ENCODE measurements at regions not wholly inside any gene's neighbourhood (a gene's known extent, or its start where the extent isn't known, plus 50 kb on each side); places are given as distances from the start of the nearest gene placed in this dataset.

- DNase-seq (ENCODE audit: low spot score in 2 of 2) = no peak
- Histone ChIP-seq H3K27me3 (no peaks in the 10 kb centered on the region), H3K4me3 (no peak overlapping the region), H3K27ac (no peak overlapping the region), H3K36me3 (no peaks in the 10 kb centered on the region), H3K4me1 (no peaks in the 10 kb centered on the region), H3K9me3 (peaks cover 0 to 3% of the 10 kb centered on the region in 2 donors)
- intact Hi-C loops (cut with DNase I) = no loop called here
- TF ChIP-seq, protein P1, sequence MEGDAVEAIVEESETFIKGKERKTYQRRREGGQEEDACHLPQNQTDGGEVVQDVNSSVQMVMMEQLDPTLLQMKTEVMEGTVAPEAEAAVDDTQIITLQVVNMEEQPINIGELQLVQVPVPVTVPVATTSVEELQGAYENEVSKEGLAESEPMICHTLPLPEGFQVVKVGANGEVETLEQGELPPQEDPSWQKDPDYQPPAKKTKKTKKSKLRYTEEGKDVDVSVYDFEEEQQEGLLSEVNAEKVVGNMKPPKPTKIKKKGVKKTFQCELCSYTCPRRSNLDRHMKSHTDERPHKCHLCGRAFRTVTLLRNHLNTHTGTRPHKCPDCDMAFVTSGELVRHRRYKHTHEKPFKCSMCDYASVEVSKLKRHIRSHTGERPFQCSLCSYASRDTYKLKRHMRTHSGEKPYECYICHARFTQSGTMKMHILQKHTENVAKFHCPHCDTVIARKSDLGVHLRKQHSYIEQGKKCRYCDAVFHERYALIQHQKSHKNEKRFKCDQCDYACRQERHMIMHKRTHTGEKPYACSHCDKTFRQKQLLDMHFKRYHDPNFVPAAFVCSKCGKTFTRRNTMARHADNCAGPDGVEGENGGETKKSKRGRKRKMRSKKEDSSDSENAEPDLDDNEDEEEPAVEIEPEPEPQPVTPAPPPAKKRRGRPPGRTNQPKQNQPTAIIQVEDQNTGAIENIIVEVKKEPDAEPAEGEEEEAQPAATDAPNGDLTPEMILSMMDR (IDR thresholded peaks at IDR 0.05) = no peak
Observed at GRCh38 chr6:131400779-131401496, 172.1 kb upstream of the ARG1 start.

DNA sequence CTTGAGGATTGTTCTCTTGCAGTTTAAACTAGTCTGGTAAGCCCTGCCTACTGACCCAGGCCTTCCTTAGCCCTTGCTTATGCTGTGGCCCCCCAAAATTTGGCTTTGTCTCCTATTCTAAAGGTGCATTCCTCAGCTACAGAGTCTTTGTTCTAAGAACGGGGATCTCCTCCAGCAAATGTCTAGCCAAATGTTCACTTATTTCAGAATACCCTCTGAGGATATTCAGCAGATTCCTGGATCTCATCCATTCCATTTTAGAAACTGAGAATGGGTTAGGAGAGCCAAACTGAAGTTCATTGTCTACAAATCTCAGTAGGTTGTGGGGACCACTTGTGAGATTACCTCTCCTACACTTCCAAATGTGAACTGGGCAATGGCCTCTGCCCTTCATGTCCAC is 164.2 kb upstream of the ARG1 start:
- Histone ChIP-seq H3K36me3 (no peaks in the 10 kb centered on the region), H3K4me1 (no peaks in the 10 kb centered on the region), H3K4me3 (no peak overlapping the region), H3K27me3 (no peaks in the 10 kb centered on the region), H3K27ac (no peak overlapping the region), H3K9me3 (no peaks in the 10 kb centered on the region)
- TF ChIP-seq, protein P1 (IDR thresholded peaks at IDR 0.05) = no peak
- DNase-seq (ENCODE audit: low spot score in 2 of 2) = no peak
- intact Hi-C loops (cut with DNase I) = no loop called here

DNA sequence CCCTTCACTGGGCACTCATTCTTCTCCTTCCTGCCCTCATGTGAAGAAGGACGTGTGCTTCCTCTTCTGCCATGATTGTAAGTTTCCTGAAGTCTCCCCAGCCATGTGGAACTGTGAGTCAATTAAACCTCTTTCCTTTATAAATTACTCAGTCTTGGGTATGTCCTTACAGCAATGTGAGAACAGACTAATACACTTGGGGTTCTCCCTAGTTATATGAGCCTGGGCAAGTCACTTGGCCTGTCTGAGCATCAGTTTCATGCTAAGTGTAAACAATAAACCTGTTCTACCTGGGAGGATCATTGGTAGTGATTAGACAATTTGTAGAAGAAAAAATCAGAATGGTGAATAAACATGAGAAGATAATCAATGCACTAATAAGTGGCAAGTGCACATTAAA is 162.2 kb upstream of the ARG1 start:
- Histone ChIP-seq H3K27me3 (no peaks in the 10 kb centered on the region), H3K4me3 (no peak overlapping the region), H3K36me3 (no peaks in the 10 kb centered on the region), H3K27ac (no peak overlapping the region), H3K9me3 (no peaks in the 10 kb centered on the region), H3K4me1 (no peaks in the 10 kb centered on the region)
- TF ChIP-seq, protein P1 (IDR thresholded peaks at IDR 0.05) = no peak
- intact Hi-C loops (cut with DNase I) = no loop called here
- DNase-seq (ENCODE audit: low spot score in 2 of 2) = no peak

DNA sequence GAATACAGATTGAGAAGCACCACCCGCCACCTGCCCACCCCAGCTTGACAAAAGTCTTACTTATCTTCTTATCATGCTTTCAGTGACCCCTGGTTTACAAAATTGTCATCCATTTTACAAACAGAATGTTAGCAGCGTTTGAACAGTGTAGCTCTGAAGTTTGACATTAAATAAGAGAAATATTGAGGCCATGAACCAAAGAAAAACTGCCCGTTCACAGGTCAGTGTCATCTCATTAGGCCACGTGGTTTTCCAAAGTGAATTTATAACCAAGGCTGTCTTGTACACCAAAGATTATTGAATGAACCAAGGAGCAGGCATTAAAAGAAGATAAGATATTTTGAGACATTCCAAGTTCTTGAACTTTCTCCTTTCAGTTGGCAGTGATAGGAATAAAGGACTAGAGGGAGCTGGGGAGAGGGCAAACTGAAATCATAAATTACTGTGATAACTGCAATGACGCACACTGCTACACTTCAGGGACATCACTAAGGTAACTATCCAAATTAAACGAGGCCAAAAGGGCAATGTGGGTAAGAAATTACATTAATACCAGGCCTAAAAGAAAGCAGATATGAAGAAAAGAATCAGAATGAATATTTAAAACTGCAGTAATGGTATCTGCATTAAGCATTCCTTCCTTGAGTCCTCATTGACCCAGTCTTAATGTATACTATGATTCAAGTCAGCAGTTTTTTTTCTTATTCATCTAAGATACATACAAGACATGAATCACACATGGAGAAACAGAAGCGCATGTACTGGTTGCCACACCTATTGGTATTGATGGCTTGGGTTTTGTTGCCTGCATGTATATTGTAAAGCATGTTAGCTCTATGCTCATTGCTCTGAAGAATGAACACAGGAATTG is 159.8 kb upstream of the ARG1 start:
- no peaks in the 10 kb centered on the region for H3K27me3 ChIP-seq
- no peaks in the 10 kb centered on the region for H3K4me1 ChIP-seq
- no peaks in the 10 kb centered on the region for H3K9me3 ChIP-seq
- no peaks in the 10 kb centered on the region for H3K36me3 ChIP-seq
- DNase-seq (ENCODE audit: low spot score in 2 of 2) = no peak
- H3K4me3 ChIP-seq = no peak overlapping the region
- intact Hi-C loops (cut with DNase I) = no loop called here
- TF ChIP-seq, protein P1 (IDR thresholded peaks at IDR 0.05) = no peak
- H3K27ac ChIP-seq = no peak overlapping the region

DNA sequence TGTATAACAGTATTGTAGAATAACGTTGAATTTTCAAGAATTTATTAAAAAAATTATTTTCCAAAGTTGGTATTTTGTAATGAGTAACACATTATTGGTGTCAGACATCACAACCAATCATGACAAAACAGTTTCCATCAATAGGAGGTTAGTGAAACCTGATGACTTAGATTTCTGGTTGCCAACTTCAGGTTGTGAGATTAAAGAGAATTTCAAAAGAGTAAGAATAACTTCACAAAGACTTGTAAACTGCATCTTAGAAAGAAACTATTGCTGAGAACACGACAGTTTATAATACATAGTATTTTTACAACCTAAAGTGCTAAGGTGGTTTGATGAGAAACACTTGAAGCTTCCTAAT is 159.2 kb upstream of the ARG1 start:
- Histone ChIP-seq H3K36me3 (no peaks in the 10 kb centered on the region), H3K9me3 (no peaks in the 10 kb centered on the region), H3K27me3 (no peaks in the 10 kb centered on the region), H3K27ac (no peak overlapping the region), H3K4me1 (no peaks in the 10 kb centered on the region), H3K4me3 (no peak overlapping the region)
- no peak for DNase-seq (ENCODE audit: low spot score in 2 of 2)
- intact Hi-C loops (cut with DNase I) = no loop called here
- TF ChIP-seq, protein P1 (IDR thresholded peaks at IDR 0.05) = no peak
